GM12878 (cell line): ENCODE measurements at regions not wholly inside any gene's neighbourhood (a gene's known extent, or its start where the extent isn't known, plus 50 kb on each side); places are given as distances from the start of the nearest gene placed in this dataset.
A peak's percentile ranks its signal among the peaks of the same experiment; 100 is the strongest.

Experiments
- ATAC-seq: fragments of 200-7000 bp; cut with Tn5 transposase; 3 replicates; pipeline ENCODE4 v1.9.1; 2020; ENCODE audit warnings: mild to moderate bottlenecking, moderate library complexity
- BruUV-seq: library from RNA; stranded (reverse); fragments of 400-500 nt; replicated peaks from 2 replicates; lab custom pipeline; 2021; lab: Mats Ljungman, UMichigan
- CTCF ChIA-PET: fragments of 300-600 bp; sonication (Branson Sonifier 250); formaldehyde crosslinking; extraction: SDS; loops from one replicate; lab custom pipeline; 2021; ENCODE audit warnings: inconsistent platforms; lab: Yijun Ruan, JAX
- POLR2A ChIA-PET: fragments of 350-600 bp; formaldehyde crosslinking; extraction: SDS; loops from one replicate; lab custom pipeline; 2021; ENCODE audit warnings: inconsistent platforms; lab: Charles Lee
- RAD21 ChIA-PET: fragments of 300-600 bp; sonication (Branson Sonifier 250); formaldehyde crosslinking; loops from one replicate; lab custom pipeline; 2023; ENCODE audit warnings: antibody characterized with exemption; ENCODE audit not compliant: unreplicated experiment; lab: Charles Lee
- SMC1A ChIA-PET: fragments of 300-600 bp; sonication (Branson Sonifier 250); formaldehyde crosslinking; loops from one replicate; lab custom pipeline; 2023; ENCODE audit not compliant: unreplicated experiment, uncharacterized antibody; lab: Charles Lee
- DNase-seq: peaks from one replicate; pipeline ENCODE4 v3.0.0-alpha.2; 2011; ENCODE audit warnings: low read depth, low spot score
- FAIRE-seq: peaks from 3 replicates; lab custom pipeline; 2011; peaks lifted over from hg19 to GRCh38; lab: Jason Lieb, UNC
- H2AFZ ChIP-seq: 2 replicates; pipeline ENCODE4 v1.6.0; 2011; ENCODE audit warnings: low read depth, low read length, control low read depth; ENCODE audit not compliant: control insufficient read depth
- H3K27ac ChIP-seq: 2 replicates; pipeline ENCODE4 v1.5.1; 2011; ENCODE audit warnings: control low read depth; ENCODE audit not compliant: control insufficient read depth, insufficient read depth
- H3K27me3 ChIP-seq, 2 experiments: replicated peaks in 1 of 2; 2 replicates each; pipeline versions ENCODE4 v1.6.0 to v1.6.1; 2011; ENCODE audit warnings: low read length in 1 of 2; ENCODE audit not compliant: control insufficient read depth in 2 of 2, insufficient read depth in 2 of 2
- H3K36me3 ChIP-seq, 2 experiments: 2 replicates each; pipeline ENCODE4 v1.5.1; 2011; ENCODE audit warnings: low read length in 1 of 2; ENCODE audit not compliant: control insufficient read depth in 2 of 2, insufficient read depth in 2 of 2
- H3K4me1 ChIP-seq: 2 replicates; pipeline ENCODE4 v1.6.1; 2011; ENCODE audit warnings: mild to moderate bottlenecking, low read length, moderate library complexity, mixed read lengths; ENCODE audit not compliant: control insufficient read depth, insufficient read depth
- H3K4me2 ChIP-seq: 2 replicates; pipeline ENCODE4 v1.6.0; 2011; ENCODE audit warnings: control low read depth; ENCODE audit not compliant: control insufficient read depth, insufficient read depth
- H3K4me3 ChIP-seq: fragments of 200-600 bp; sonication (generic); 2 replicates; pipeline ENCODE4 v1.5.1; 2016
- H3K79me2 ChIP-seq: 2 replicates; pipeline ENCODE4 v1.6.0; 2011; ENCODE audit warnings: low read length; ENCODE audit not compliant: control insufficient read depth, insufficient read depth
- H3K9ac ChIP-seq: 2 replicates; pipeline ENCODE4 v1.8.0; 2011; ENCODE audit warnings: low read length, control low read depth, mixed read lengths; ENCODE audit not compliant: control insufficient read depth, insufficient read depth
- H3K9me3 ChIP-seq: replicated peaks from 3 replicates; pipeline ENCODE4 v1.5.1; 2011; ENCODE audit warnings: mild to moderate bottlenecking, low read length; ENCODE audit not compliant: control insufficient read depth, insufficient read depth
- H4K20me1 ChIP-seq: 2 replicates; pipeline ENCODE4 v1.6.0; 2011; ENCODE audit not compliant: control insufficient read depth, insufficient read depth
- ASH2L ChIP-seq: fragments of 300-600, 200-600 bp; sonication (generic); IDR thresholded peaks from 2 replicates; pipeline ENCODE4 v1.6.1; 2017; ENCODE audit warnings: low read depth, mild to moderate bottlenecking, borderline replicate concordance
- ATF7 ChIP-seq: fragments of 450-650 bp; IDR thresholded peaks from 2 replicates; pipeline ENCODE4 v1.6.1; 2016; ENCODE audit warnings: low read depth, mild to moderate bottlenecking
- CBX3 ChIP-seq: fragments of 200-600 bp; sonication (generic); IDR thresholded peaks from 2 replicates; pipeline ENCODE4 v1.6.1; 2016; ENCODE audit warnings: low read depth, borderline replicate concordance
- CREB1 ChIP-seq: IDR thresholded peaks from 2 replicates; pipeline ENCODE4 v1.6.1; 2012; ENCODE audit warnings: low read depth, mild to moderate bottlenecking, inconsistent platforms
- ELK1 ChIP-seq: IDR thresholded peaks from 2 replicates; pipeline ENCODE4 v1.6.1; 2012; ENCODE audit warnings: low read depth, low read length, improper control_type of control experiment
- EP300 ChIP-seq, 2 experiments: fragments of 150-350 bp in 1 of 2; IDR thresholded peaks; 2 replicates each; pipeline ENCODE4 v1.6.1; 2011 to 2012; ENCODE audit warnings: low read depth in 2 of 2, low read length in 2 of 2, borderline replicate concordance in 1 of 2, improper control_type of control experiment in 1 of 2, inconsistent platforms in 1 of 2; ENCODE audit not compliant: control insufficient read depth in 1 of 2
- ETV6 ChIP-seq, 2 experiments: fragments of 450-650 bp in 1 of 2; IDR thresholded peaks in 1 of 2; conservative IDR thresholded peaks in 1 of 2; 2 replicates each; pipeline ENCODE4 v1.6.1; 2014; ENCODE audit warnings: antibody characterized with exemption in 1 of 2, borderline replicate concordance in 1 of 2, low read depth in 1 of 2, mild to moderate bottlenecking in 1 of 2, moderate library complexity in 1 of 2
- MTA2 ChIP-seq: fragments of 450-650 bp; IDR thresholded peaks from 2 replicates; pipeline ENCODE4 v1.6.1; 2016; ENCODE audit warnings: low read depth, mild to moderate bottlenecking, moderate library complexity
- RCOR1 ChIP-seq: conservative IDR thresholded peaks from 2 replicates; pipeline ENCODE4 v1.6.1; 2012; ENCODE audit warnings: low read depth, low read length, improper control_type of control experiment
- RUNX3 ChIP-seq: IDR thresholded peaks from 2 replicates; pipeline ENCODE4 v1.6.1; 2012; ENCODE audit warnings: low read length, inconsistent platforms
- SIN3A ChIP-seq: IDR thresholded peaks from 2 replicates; pipeline ENCODE4 v1.6.1; 2012; ENCODE audit warnings: low read depth, low read length, improper control_type of control experiment
- SMC3 ChIP-seq: IDR thresholded peaks from 2 replicates; pipeline ENCODE4 v1.6.1; 2011; ENCODE audit warnings: low read length, improper control_type of control experiment, borderline replicate concordance
- SPI1 ChIP-seq: IDR thresholded peaks from 2 replicates; pipeline ENCODE4 v1.6.1; 2011; ENCODE audit warnings: low read depth, mild to moderate bottlenecking, low read length, moderate library complexity, borderline replicate concordance; ENCODE audit not compliant: insufficient read depth
- TCF3 ChIP-seq: IDR thresholded peaks from 2 replicates; pipeline ENCODE4 v1.6.1; 2012; ENCODE audit warnings: low read depth, mild to moderate bottlenecking, low read length, borderline replicate concordance; ENCODE audit not compliant: insufficient read depth
- YY1 ChIP-seq: IDR thresholded peaks from 2 replicates; pipeline ENCODE4 v1.6.1; 2011; ENCODE audit warnings: low read depth, mild to moderate bottlenecking, low read length
- ZBED1 ChIP-seq: IDR thresholded peaks from 2 replicates; pipeline ENCODE4 v1.6.1; 2016; ENCODE audit warnings: borderline replicate concordance
- ZNF384 ChIP-seq: IDR thresholded peaks from 2 replicates; pipeline ENCODE4 v1.6.1; 2012; ENCODE audit warnings: low read depth, mild to moderate bottlenecking, low read length, improper control_type of control experiment, borderline replicate concordance
- WGBS: methylation state at CpG from one replicate; pipeline ENCODE4 v1.1.6; 2016; ENCODE audit warnings: low lambda C conversion rate; ENCODE audit not compliant: insufficient replicate concordance, insufficient coverage; ENCODE audit errors: missing lambda C conversion rate; 5-methylcytosine and 5-hydroxymethylcytosine counted together
- in situ Hi-C: fragments of 300-500 bp; cut with MboI; formaldehyde crosslinking; loops from 9 replicates; pipeline ENCODE4 v1.14.3; 2018; ENCODE audit warnings: mixed read lengths
- intact Hi-C: fragments of 100-400 bp; cut with micrococcal nuclease; formaldehyde crosslinking; loops from one replicate; pipeline ENCODE4 v1.14.2; 2022; ENCODE audit not compliant: unreplicated experiment
- TF ChIP-seq, protein P1 (sequence below): fragments of 450-650 bp; IDR thresholded peaks from 2 replicates; pipeline ENCODE4 v1.6.1; 2017; ENCODE audit warnings: mild to moderate bottlenecking, moderate library complexity

DNA sequence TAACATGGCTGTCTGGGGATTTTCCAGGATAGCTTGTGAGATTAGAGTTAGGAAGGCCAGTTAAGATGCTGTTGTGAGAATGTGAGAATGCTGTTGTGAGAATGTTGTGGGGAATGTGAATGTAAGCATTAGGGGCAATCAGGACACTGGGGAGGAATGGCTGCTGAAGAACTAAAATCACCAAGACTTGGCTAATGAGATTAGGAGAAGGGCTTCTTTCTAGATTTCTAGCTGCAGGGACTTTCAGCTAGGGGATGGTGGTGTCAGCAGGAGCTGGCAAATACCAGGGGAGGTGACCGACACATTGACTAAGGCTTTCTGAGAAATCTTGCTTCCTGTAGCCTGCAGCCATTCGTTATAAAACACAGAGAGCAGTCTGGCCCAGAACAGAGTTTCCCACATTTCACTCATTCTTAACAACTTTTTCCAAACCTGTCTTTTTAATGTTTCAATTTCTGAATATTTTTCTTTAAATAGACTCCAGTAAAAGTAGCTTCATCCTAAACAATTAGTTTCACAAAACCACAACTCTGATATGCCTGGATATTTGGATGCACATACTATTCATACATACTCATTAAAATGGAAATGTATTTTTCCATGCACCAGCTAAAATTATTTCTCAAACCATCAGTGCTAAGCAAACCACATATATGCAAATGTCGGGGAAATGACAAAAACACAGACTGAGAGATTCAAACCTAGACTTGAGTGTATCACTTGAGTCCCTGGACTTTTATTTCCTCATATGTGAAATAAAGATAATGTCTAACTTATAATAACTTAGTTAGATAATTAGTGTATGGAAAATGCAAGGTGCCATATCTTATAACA is 89.3 kb upstream of the TNC start:
- peak; percentile 54 for ATAC-seq
- TF ChIP-seq YY1: peak; percentile 86
- TF ChIP-seq ETV6 (conservative IDR thresholded peaks at IDR 0.05 in 1 of 2, IDR thresholded peaks at IDR 0.05 in 1 of 2; ENCODE audit: borderline replicate concordance in 1 of 2, low read depth in 1 of 2): 0 out of 4 replicates have a peak, but pooled peaks of 1 of the 2 experiments have one; percentile 6
- 0 out of 2 replicates have a peak, but pooled peaks have one; percentile 12 for TF ChIP-seq CREB1
- TF ChIP-seq MTA2: peak; percentile 52; the same call in 1 of the 2 replicates
- TF ChIP-seq ASH2L: no peak
- no peak for TF ChIP-seq SPI1
- TF ChIP-seq ATF7: no peak
- no peak for TF ChIP-seq ELK1
- peak; percentile 16; the same call in 1 of the 2 replicates for TF ChIP-seq SMC3
- TF ChIP-seq ZNF384: no peak
- TF ChIP-seq TCF3: no peak
- peak in 1 of 2 experiments; percentile 7; a peak in 1 of 4 replicates for TF ChIP-seq EP300 (IDR thresholded peaks at IDR 0.05; ENCODE audit: borderline replicate concordance in 1 of 2, control insufficient read depth in 1 of 2, low read depth in 2 of 2, low read length in 2 of 2)
- 0 out of 2 replicates have a peak, but pooled peaks have one; percentile 26 for TF ChIP-seq ZBED1
- no peak for TF ChIP-seq CBX3
- TF ChIP-seq RCOR1: no peak
- no peak for TF ChIP-seq SIN3A
- TF ChIP-seq, protein P1, sequence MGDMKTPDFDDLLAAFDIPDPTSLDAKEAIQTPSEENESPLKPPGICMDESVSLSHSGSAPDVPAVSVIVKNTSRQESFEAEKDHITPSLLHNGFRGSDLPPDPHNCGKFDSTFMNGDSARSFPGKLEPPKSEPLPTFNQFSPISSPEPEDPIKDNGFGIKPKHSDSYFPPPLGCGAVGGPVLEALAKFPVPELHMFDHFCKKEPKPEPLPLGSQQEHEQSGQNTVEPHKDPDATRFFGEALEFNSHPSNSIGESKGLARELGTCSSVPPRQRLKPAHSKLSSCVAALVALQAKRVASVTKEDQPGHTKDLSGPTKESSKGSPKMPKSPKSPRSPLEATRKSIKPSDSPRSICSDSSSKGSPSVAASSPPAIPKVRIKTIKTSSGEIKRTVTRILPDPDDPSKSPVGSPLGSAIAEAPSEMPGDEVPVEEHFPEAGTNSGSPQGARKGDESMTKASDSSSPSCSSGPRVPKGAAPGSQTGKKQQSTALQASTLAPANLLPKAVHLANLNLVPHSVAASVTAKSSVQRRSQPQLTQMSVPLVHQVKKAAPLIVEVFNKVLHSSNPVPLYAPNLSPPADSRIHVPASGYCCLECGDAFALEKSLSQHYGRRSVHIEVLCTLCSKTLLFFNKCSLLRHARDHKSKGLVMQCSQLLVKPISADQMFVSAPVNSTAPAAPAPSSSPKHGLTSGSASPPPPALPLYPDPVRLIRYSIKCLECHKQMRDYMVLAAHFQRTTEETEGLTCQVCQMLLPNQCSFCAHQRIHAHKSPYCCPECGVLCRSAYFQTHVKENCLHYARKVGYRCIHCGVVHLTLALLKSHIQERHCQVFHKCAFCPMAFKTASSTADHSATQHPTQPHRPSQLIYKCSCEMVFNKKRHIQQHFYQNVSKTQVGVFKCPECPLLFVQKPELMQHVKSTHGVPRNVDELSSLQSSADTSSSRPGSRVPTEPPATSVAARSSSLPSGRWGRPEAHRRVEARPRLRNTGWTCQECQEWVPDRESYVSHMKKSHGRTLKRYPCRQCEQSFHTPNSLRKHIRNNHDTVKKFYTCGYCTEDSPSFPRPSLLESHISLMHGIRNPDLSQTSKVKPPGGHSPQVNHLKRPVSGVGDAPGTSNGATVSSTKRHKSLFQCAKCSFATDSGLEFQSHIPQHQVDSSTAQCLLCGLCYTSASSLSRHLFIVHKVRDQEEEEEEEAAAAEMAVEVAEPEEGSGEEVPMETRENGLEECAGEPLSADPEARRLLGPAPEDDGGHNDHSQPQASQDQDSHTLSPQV: no peak
- peak; percentile 77 for TF ChIP-seq RUNX3

More for the DNA sequence above, 89.3 kb upstream of the TNC start:
- H3K9me3 ChIP-seq: no peaks in the 10 kb centered on the region
- DNase-seq: peak; percentile 72
- ChIA-PET RAD21 (interaction anchor here (0.8 to 1.7 kb wide), 4 partner anchors 15 to 218 kb away, joined by 3 to 7 read pairs (median 5); no protein-coding TSS in a partner anchor), CTCF (interaction anchor here (1.6 to 1.8 kb wide), 2 partner anchors 12 to 209 kb away, joined by 3 to 4 read pairs; no protein-coding TSS in a partner anchor), SMC1A (interaction anchor here (1.0 to 9.0 kb wide), 5 partner anchors 12 to 217 kb away, joined by 3 to 81 read pairs (median 4); no protein-coding TSS in a partner anchor), POLR2A (interaction anchor here (2.4 kb wide), 1 partner anchor 16 kb away, joined by 7 read pairs; no protein-coding TSS in a partner anchor)
- H3K4me3 ChIP-seq: no peak overlapping the region
- no peaks in the 10 kb centered on the region for H3K27me3 ChIP-seq
- H4K20me1 ChIP-seq: no peaks in the 10 kb centered on the region
- 0% methylated on average over 3 of the region's 3 CpGs for WGBS
- in situ Hi-C loops (no loop called here), intact Hi-C loops (loop anchor here (2.0 to 10.0 kb wide), 4 partner anchors 170 to 512 kb away; no protein-coding TSS in a partner anchor)
- H3K27ac ChIP-seq: peak overlapping the region; percentile 78
- no peaks in the 10 kb centered on the region for H3K79me2 ChIP-seq
- no peaks in the 10 kb centered on the region for H3K36me3 ChIP-seq
- peak overlapping the region; percentile 62 for H2AFZ ChIP-seq
- peak overlapping the region; percentile 37 for H3K9ac ChIP-seq
- H3K4me1 ChIP-seq: peaks cover 32% of the 10 kb centered on the region
- peak; percentile 47 for FAIRE-seq
- BruUV-seq: no TSS peak
- H3K4me2 ChIP-seq: peak overlapping the region; percentile 53
